ENCODE measurements at regions not wholly inside any gene's neighbourhood (a gene's known extent, or its start where the extent isn't known, plus 50 kb on each side); places are given as distances from the start of the nearest gene placed in this dataset.

DNA sequence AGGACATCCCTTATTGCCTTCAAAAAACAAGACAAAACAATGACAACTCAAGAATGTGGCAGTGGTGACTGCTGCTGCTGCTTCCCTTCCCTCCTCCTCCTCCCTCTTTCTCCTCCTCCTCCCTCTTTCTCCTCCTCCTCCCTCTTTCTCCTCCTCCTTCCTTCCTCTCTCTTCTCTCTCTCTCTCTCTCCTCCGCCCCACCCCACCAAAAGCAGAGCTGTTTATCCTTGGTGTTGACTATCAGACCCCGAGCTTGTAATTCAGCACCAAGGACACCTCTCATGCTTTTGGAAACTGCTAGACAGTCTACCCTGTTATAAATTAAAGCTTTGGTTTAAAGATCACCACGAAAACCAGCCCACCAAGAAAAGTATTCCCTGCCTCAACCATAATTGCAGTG lies 72.4 kb upstream of the IFNAR2 start:
- no peak for DNase-seq

DNA sequence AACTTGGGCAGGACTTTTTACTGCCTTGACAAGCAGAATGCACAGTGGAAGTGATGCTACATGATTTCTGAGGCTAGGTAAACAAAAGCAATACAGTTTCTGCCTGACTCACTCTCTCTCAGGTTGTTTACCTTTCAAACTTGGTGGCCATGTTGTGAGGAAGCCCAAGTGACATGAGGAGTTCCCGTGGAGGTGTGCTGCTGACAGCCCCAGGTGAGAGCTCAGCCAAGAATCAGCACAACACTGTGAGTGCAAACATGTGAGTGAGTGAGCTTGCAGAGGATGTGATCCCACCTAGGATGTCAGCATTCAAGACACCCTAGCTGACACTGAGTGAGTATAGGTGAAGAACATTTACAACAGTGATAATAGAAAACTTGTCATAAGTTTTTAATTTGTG lies 71.1 kb upstream of the IFNAR2 start:
- DNase-seq: no peak

DNA sequence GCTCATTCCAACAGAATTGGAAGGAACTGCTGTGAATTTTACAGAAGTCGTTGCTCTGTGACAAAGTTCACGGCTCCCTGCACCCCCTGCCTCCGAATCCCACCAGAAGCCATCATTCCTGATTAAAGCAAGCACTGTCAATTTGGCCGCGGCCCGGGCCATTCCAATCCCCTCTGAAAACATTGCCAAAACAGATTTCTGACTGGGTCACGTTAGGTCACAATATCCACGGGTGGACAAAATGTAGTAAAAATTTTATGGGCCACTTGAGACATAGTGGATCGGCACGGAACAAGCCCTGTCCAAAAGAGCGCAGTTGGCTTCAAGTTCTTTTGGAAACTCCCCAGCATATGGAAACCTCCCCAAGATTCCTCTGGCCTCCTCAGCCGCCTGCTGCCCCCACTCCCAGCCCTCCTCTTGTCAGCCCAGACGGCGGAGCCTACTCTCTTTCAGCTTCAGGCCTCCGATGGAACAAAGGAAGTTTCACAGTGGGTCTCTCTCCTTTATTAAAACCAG lies 67.2 kb upstream of the IFNAR2 start:
- DNase-seq: no peak

DNA sequence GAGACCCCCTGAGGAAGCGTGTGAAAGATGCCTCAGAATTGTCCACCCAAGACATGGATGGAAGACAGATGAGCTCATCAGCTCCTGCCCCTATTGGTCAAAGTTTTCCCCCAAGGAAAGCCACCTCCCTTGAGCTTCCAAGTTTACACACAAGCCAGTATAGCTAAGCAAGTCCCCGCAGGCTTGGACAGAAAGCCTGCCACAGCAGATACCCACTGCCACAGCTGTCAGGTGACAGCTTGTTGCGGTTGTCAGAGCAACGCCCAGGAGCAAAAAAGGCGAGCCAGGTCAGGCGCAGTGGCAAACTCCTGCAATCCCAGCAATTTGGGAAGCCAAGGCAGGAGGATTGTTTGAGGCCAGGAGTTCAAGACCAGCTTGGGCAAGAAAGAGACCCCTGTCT lies 60.9 kb upstream of the IFNAR2 start:
- no peak for DNase-seq

DNA sequence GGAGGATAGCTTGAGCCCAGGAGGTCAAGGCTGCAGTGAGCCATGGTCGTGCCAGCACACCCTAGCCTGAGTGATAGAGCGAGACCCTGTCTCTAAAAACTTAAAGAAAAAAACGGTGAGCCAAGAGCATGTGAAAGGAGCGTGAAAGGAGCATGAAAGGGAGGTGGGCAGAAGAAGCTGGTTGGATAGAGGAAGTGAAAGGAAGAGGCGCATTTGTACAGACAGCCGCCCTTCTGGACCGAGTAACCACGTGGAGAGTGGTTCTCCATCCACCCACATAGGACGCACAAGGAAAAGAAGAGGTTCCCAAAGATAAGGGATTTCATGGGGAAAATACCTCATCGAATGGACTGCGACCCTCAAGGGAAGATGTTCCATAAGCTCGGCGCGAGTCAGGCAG lies 60.4 kb upstream of the IFNAR2 start:
- peak; percentile 33 for DNase-seq

DNA sequence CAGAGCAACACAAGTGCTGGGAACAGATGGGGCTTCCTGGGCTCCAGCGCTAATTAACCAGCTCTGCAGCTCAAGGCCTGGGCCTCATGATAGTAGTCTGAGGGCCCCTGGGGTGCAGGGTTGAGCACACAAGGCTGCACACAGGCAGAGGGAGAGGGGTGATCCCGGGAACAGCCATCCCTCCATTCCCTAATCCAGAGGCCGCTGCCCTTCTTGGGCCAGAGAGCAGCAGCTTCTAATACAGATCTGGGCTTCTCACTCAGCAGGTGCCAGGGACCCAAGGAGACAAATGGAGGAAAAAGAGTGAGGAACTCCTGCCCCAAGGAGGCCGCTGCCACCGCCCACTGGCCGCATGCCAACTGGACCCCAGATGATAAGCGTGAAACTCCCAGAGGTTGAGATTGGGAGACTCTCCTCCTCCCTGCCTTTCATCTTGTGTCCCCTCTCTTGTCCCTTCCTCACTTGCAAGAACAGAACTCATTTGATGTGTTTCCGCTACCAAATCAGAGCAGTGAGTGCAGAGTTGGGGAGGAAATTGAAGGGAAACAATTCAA lies 58.0 kb upstream of the IFNAR2 start:
- DNase-seq: no peak

DNA sequence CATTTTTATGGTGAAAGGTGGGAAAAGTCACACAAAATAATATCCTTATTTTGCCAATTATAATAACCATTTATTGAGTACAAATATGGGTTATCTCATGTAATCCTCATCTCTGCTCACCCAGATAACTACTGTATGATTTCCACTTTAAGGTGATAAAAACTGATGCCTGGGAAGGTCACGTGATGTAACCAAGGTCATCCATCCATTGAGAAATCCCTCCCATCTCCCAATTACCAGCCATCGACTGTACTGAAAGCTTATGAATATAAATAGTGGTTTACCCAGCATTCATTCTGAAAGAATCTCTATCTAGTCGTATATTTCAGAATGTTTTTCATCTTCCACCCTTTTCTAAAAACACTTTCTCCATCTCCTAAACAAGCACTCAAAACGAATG lies 55.0 kb upstream of the IFNAR2 start:
- DNase-seq: no peak

Measured in suppressor macrophage treated with lipopolysaccharide for 4 hours (primary cell).